OCI-LY3 (cell line): ENCODE measurements at regions not wholly inside any gene's neighbourhood (a gene's known extent, or its start where the extent isn't known, plus 50 kb on each side); places are given as distances from the start of the nearest gene placed in this dataset.

ENCODE experiments used
- H2AFZ ChIP-seq: fragments of 200-600, 300-600 bp; shearing (Covaris generic); 2 replicates; pipeline ENCODE4 v1.6.0; 2014; ENCODE audit warnings: antibody characterized with exemption, low read depth, low read length
- H3K27ac ChIP-seq: fragments of 200-600, 300-600 bp; sonication (generic); 2 replicates; pipeline ENCODE4 v1.5.1; 2014; ENCODE audit warnings: mild to moderate bottlenecking, low read length, moderate library complexity, mixed read lengths
- H3K27me3 ChIP-seq: fragments of 200-600, 300-600 bp; sonication (generic); 2 replicates; pipeline ENCODE4 v1.6.1; 2014; ENCODE audit warnings: low read depth, low read length, mixed read lengths
- H3K36me3 ChIP-seq: fragments of 200-600, 300-600 bp; sonication (generic); replicated peaks from 2 replicates; pipeline ENCODE3; 2014; ENCODE audit warnings: low read depth, low read length, mixed read lengths
- H3K4me1 ChIP-seq: fragments of 300-600, 200-600 bp; sonication (generic); 2 replicates; pipeline ENCODE4 v1.6.1; 2014; ENCODE audit warnings: low read length, mixed read lengths
- H3K4me2 ChIP-seq: fragments of 200-600, 300-600 bp; sonication (generic); 2 replicates; pipeline ENCODE4 v1.6.1; 2014; ENCODE audit warnings: low read length, mixed read lengths
- H3K4me3 ChIP-seq: fragments of 300-600, 200-600 bp; sonication (generic); 2 replicates; pipeline ENCODE4 v1.5.1; 2014; ENCODE audit warnings: antibody characterized with exemption, mild to moderate bottlenecking, low read length, moderate library complexity
- H3K79me2 ChIP-seq: fragments of 300-600, 200-600 bp; shearing (Covaris generic); 2 replicates; pipeline ENCODE4 v1.6.1; 2014; ENCODE audit warnings: mild to moderate bottlenecking, low read length, mixed read lengths
- H3K9ac ChIP-seq: fragments of 300-600, 200-600 bp; shearing (Covaris generic); 2 replicates; pipeline ENCODE4 v1.6.0; 2014; ENCODE audit warnings: mild to moderate bottlenecking, low read length, moderate library complexity
- H3K9me3 ChIP-seq: fragments of 200-600, 300-600 bp; shearing (Covaris generic); 2 replicates; pipeline ENCODE4 v1.6.1; 2014; ENCODE audit warnings: low read length, mixed read lengths; ENCODE audit not compliant: insufficient read depth
- H4K20me1 ChIP-seq: fragments of 200-600, 300-600 bp; sonication (generic); 2 replicates; pipeline ENCODE4 v1.6.1; 2016; ENCODE audit warnings: low read length, mixed read lengths; ENCODE audit not compliant: insufficient read depth
- EZH2phosphoT487 ChIP-seq: fragments of 200-600 bp; shearing (Covaris generic); IDR thresholded peaks from 2 replicates; pipeline ENCODE4 v1.6.1; 2018; ENCODE audit warnings: antibody characterized with exemption, mixed run types, low read depth
- TF ChIP-seq, protein P1 (sequence below): fragments of 200-600, 300-600 bp; sonication (generic); IDR thresholded peaks from 2 replicates; pipeline ENCODE4 v1.5.1; 2014; ENCODE audit warnings: antibody characterized with exemption, low read length, low read depth

- H3K4me3 ChIP-seq, result no peak overlapping the region
- no peak for TF ChIP-seq EZH2phosphoT487
- TF ChIP-seq, protein P1, sequence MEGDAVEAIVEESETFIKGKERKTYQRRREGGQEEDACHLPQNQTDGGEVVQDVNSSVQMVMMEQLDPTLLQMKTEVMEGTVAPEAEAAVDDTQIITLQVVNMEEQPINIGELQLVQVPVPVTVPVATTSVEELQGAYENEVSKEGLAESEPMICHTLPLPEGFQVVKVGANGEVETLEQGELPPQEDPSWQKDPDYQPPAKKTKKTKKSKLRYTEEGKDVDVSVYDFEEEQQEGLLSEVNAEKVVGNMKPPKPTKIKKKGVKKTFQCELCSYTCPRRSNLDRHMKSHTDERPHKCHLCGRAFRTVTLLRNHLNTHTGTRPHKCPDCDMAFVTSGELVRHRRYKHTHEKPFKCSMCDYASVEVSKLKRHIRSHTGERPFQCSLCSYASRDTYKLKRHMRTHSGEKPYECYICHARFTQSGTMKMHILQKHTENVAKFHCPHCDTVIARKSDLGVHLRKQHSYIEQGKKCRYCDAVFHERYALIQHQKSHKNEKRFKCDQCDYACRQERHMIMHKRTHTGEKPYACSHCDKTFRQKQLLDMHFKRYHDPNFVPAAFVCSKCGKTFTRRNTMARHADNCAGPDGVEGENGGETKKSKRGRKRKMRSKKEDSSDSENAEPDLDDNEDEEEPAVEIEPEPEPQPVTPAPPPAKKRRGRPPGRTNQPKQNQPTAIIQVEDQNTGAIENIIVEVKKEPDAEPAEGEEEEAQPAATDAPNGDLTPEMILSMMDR, result peak; percentile 86
- no peaks in the 10 kb centered on the region for H3K79me2 ChIP-seq
- no peaks in the 10 kb centered on the region for H3K9me3 ChIP-seq
- H4K20me1 ChIP-seq, result peaks cover 13% of the 10 kb centered on the region; the same call in 1 of the 2 replicates
- H3K4me1 ChIP-seq, result no peaks in the 10 kb centered on the region
- no peaks in the 10 kb centered on the region for H3K36me3 ChIP-seq
- H3K27me3 ChIP-seq, result no peaks in the 10 kb centered on the region
- H3K9ac ChIP-seq, result no peak overlapping the region
- H2AFZ ChIP-seq, result no peak overlapping the region
- H3K4me2 ChIP-seq, result no peak overlapping the region
- no peak overlapping the region for H3K27ac ChIP-seq
Measured at GRCh38 chr7:112898432-112899290, 108.5 kb upstream of the TMEM168 start.

- no peaks in the 10 kb centered on the region for H3K4me1 ChIP-seq
- no peak for TF ChIP-seq EZH2phosphoT487
- TF ChIP-seq, protein P1, result no peak
Measured at GRCh38 chr7:112897839-112898431, 107.7 kb upstream of the TMEM168 start.

GRCh38 chr7:112896026-112896601 lies 105.9 kb upstream of the TMEM168 start:
- Histone ChIP-seq H4K20me1 (peaks cover 13% of the 10 kb centered on the region; the same call in 1 of the 2 replicates), H3K9me3 (no peaks in the 10 kb centered on the region), H3K4me1 (no peaks in the 10 kb centered on the region), H3K79me2 (no peaks in the 10 kb centered on the region), H2AFZ (no peak overlapping the region), H3K36me3 (no peaks in the 10 kb centered on the region), H3K9ac (no peak overlapping the region), H3K4me3 (no peak overlapping the region), H3K27ac (no peak overlapping the region), H3K4me2 (no peak overlapping the region), H3K27me3 (no peaks in the 10 kb centered on the region)
- no peak for TF ChIP-seq EZH2phosphoT487
- TF ChIP-seq, protein P1, result no peak

More at GRCh38 chr7:112897839-112898431, 107.7 kb upstream of the TMEM168 start:
- H3K79me2 ChIP-seq, result no peaks in the 10 kb centered on the region
- H4K20me1 ChIP-seq, result peaks cover 13% of the 10 kb centered on the region; the same call in 1 of the 2 replicates
- no peaks in the 10 kb centered on the region for H3K9me3 ChIP-seq
- H3K4me3 ChIP-seq, result no peak overlapping the region
- H3K36me3 ChIP-seq, result no peaks in the 10 kb centered on the region
- H2AFZ ChIP-seq, result no peak overlapping the region
- no peak overlapping the region for H3K27ac ChIP-seq
- H3K9ac ChIP-seq, result no peak overlapping the region
- H3K4me2 ChIP-seq, result no peak overlapping the region
- H3K27me3 ChIP-seq, result no peaks in the 10 kb centered on the region

- no peak overlapping the region for H3K27ac ChIP-seq
- H2AFZ ChIP-seq, result no peak overlapping the region
- no peak overlapping the region for H3K4me3 ChIP-seq
- H3K4me1 ChIP-seq, result no peaks in the 10 kb centered on the region
- H3K79me2 ChIP-seq, result no peaks in the 10 kb centered on the region
- no peaks in the 10 kb centered on the region for H3K9me3 ChIP-seq
- no peak overlapping the region for H3K9ac ChIP-seq
- H3K4me2 ChIP-seq, result no peak overlapping the region
- H4K20me1 ChIP-seq, result no peaks in the 10 kb centered on the region
- H3K36me3 ChIP-seq, result no peaks in the 10 kb centered on the region
- no peaks in the 10 kb centered on the region for H3K27me3 ChIP-seq
- TF ChIP-seq, protein P1, result no peak
- no peak for TF ChIP-seq EZH2phosphoT487
Measured at GRCh38 chr7:112892263-112892662, 102.1 kb upstream of the TMEM168 start.
